ENCODE measurements at regions not wholly inside any gene's neighbourhood (a gene's known extent, or its start where the extent isn't known, plus 50 kb on each side); places are given as distances from the start of the nearest gene placed in this dataset.

DNA sequence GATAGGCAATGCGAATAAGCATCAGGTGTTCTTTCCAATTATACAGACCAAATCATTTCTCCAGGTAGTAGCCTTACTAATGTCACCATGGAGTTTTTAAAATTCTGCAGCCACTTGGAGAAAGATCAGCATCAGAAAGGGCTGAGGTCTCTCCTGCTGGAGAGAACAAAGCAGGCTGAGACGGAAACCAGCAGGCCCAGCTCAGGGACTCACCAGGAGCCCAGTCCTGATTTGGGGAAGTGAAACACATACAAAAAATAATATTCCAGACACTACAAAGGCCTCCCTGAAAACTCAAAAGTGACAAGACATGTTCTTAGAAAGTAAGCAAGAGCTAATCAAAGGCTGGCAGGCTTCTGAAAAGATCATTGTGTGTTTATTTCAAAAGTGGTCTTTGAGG is 207.1 kb upstream of the GHITM start:
- Histone ChIP-seq H3K4me1 (no peaks in the 10 kb centered on the region), H3K36me3 (no peaks in the 10 kb centered on the region), H3K4me3 (no peak overlapping the region), H3K27ac (no peak overlapping the region), H3K9me3 (no peaks in the 10 kb centered on the region), H3K27me3 (no peaks in the 10 kb centered on the region)
- DNase-seq (ENCODE audit: low spot score), result no peak
- TF ChIP-seq, protein P1, sequence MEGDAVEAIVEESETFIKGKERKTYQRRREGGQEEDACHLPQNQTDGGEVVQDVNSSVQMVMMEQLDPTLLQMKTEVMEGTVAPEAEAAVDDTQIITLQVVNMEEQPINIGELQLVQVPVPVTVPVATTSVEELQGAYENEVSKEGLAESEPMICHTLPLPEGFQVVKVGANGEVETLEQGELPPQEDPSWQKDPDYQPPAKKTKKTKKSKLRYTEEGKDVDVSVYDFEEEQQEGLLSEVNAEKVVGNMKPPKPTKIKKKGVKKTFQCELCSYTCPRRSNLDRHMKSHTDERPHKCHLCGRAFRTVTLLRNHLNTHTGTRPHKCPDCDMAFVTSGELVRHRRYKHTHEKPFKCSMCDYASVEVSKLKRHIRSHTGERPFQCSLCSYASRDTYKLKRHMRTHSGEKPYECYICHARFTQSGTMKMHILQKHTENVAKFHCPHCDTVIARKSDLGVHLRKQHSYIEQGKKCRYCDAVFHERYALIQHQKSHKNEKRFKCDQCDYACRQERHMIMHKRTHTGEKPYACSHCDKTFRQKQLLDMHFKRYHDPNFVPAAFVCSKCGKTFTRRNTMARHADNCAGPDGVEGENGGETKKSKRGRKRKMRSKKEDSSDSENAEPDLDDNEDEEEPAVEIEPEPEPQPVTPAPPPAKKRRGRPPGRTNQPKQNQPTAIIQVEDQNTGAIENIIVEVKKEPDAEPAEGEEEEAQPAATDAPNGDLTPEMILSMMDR (IDR thresholded peaks at IDR 0.05), result no peak

DNA sequence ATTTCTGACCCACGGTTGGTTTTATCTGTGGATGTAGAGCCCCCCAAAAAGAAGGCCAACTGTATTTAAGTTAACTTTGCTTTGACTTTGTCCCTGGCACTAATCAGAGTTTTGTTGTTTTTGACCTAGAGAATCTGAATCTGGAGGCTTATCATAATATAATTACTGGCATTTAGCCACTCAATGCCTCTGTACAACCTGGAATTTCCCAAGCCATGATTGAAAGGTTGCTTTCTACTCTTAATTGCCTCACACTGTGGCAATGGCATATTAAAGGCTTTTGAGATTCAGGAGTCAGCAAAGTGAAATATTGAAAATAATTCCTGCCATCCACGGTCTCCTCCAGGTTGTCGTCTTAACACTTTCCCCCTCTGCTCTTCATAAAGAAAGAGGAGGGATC is 205.2 kb upstream of the GHITM start:
- H3K27ac ChIP-seq, result no peak overlapping the region
- H3K36me3 ChIP-seq, result no peaks in the 10 kb centered on the region
- H3K27me3 ChIP-seq, result no peaks in the 10 kb centered on the region
- H3K4me1 ChIP-seq, result no peaks in the 10 kb centered on the region
- TF ChIP-seq, protein P1 (IDR thresholded peaks at IDR 0.05), result no peak
- H3K4me3 ChIP-seq, result no peak overlapping the region
- H3K9me3 ChIP-seq, result no peaks in the 10 kb centered on the region
- no peak for DNase-seq (ENCODE audit: low spot score)

DNA sequence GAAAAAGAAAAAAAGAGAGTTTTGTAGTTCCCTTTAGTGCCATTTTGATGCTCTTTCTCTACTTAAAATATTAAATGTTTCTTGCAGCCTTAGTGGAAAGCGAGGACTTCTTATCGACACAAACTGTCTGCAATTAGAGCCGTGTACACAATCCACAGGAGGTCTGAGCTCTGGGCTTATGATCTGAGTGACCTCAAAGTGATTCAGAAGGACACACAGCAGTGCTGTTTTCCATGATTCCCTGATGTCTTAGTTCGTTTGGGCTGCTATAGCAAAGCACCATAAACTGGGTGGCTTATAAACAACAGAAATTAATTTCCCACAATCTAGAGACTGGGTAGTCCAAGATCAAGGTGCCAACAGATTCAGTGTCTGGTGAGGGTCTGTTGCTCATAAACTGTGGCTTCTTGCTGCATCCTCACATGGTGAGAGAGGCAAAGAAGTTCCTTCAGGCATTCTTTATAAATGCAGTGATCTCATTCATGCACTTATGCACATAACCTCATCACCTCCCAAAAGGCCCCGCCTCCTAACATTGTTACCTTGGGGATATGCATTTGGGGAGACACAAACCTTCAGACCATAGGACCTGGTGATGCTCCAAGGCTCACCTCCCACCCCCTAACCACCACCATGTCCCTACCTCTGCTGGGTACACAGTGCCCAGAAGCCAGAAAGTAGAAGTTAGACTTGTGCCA is 204.5 kb upstream of the GHITM start:
- no peaks in the 10 kb centered on the region for H3K36me3 ChIP-seq
- no peak overlapping the region for H3K4me3 ChIP-seq
- no peak overlapping the region for H3K27ac ChIP-seq
- no peaks in the 10 kb centered on the region for H3K27me3 ChIP-seq
- no peak for DNase-seq (ENCODE audit: low spot score)
- H3K9me3 ChIP-seq, result no peaks in the 10 kb centered on the region
- TF ChIP-seq, protein P1 (IDR thresholded peaks at IDR 0.05), result no peak
- H3K4me1 ChIP-seq, result no peaks in the 10 kb centered on the region

DNA sequence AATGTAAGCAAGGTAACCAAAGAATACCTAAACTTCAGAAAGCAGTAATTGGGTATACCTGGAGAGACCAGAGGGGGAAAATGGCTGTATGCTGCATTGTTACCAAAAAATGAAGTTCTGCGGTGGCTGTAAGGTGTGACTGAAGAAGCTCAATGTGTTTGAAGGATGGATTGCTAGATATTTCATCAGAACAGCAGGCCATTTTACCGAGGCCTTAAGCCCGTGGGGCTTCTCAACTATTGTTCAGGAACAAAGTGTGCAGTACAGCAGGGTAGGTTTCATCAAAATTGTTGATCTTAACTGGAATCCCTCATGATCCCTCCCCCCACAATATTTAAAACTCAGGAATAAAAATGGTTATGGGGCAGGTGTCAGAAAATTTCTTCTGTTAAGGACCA is 204.0 kb upstream of the GHITM start:
- Histone ChIP-seq H3K9me3 (no peaks in the 10 kb centered on the region), H3K4me1 (no peaks in the 10 kb centered on the region), H3K4me3 (no peak overlapping the region), H3K27me3 (no peaks in the 10 kb centered on the region), H3K27ac (no peak overlapping the region), H3K36me3 (no peaks in the 10 kb centered on the region)
- TF ChIP-seq, protein P1 (IDR thresholded peaks at IDR 0.05), result no peak
- no peak for DNase-seq (ENCODE audit: low spot score)

DNA sequence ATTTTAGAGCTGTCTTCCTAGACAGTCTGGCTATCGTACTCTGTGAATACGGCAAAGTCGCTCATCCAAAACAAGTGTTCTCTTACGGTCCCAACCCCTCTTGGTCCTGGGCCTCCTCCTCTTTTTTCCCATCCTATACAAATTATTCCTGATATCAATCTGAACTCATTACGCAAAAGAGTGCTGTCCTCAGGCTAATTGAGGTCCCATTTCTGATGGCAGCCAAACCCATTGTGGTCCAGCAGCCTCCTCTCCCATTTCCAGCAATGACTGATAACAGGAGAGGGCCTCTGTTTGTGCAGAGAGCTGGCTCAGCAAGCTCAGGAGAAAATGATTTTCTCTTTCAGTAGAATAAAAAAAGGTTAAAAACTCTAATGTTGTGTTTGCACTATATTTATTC is 203.4 kb upstream of the GHITM start:
- no peak overlapping the region for H3K27ac ChIP-seq
- no peaks in the 10 kb centered on the region for H3K27me3 ChIP-seq
- H3K4me1 ChIP-seq, result no peaks in the 10 kb centered on the region
- no peak overlapping the region for H3K4me3 ChIP-seq
- no peak for DNase-seq (ENCODE audit: low spot score)
- TF ChIP-seq, protein P1 (IDR thresholded peaks at IDR 0.05), result no peak
- no peaks in the 10 kb centered on the region for H3K36me3 ChIP-seq
- H3K9me3 ChIP-seq, result no peaks in the 10 kb centered on the region

DNA sequence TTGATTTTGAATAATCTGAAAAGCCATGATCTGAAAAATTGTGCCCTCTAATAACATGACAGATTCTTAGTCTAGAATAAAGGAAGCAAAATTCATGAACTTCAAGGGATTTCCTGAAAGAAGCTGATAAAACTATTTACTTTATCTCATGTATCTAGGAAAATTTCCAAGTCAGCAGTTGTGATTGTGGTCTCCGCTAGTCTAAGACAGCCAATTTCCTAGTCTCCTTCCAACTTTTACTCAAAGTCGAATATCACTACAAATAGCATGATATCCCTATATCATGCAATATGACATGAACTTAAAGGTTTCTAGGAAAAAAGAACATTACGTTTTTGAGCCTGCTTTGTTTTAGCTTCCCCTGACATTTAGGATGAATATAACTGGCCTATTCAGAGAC is 202.1 kb upstream of the GHITM start:
- no peaks in the 10 kb centered on the region for H3K36me3 ChIP-seq
- TF ChIP-seq, protein P1 (IDR thresholded peaks at IDR 0.05), result no peak
- H3K4me3 ChIP-seq, result no peak overlapping the region
- DNase-seq (ENCODE audit: low spot score), result no peak
- no peaks in the 10 kb centered on the region for H3K9me3 ChIP-seq
- H3K4me1 ChIP-seq, result no peaks in the 10 kb centered on the region
- no peaks in the 10 kb centered on the region for H3K27me3 ChIP-seq
- H3K27ac ChIP-seq, result no peak overlapping the region
